Smooth muscle cell (in vitro differentiated cells): ENCODE measurements at regions not wholly inside any gene's neighbourhood (a gene's known extent, or its start where the extent isn't known, plus 50 kb on each side); places are given as distances from the start of the nearest gene placed in this dataset.

Source experiments
- DNase-seq: peaks from one replicate; lab custom pipeline; 2025; ENCODE audit not compliant: unreplicated experiment; lab: John Stamatoyannopoulos, UW
- H2AFZ ChIP-seq: fragments of 200-600 bp; sonication (generic); 2 replicates; pipeline ENCODE4 v1.6.0; 2016; ENCODE audit warnings: antibody characterized with exemption, low read depth, mild to moderate bottlenecking
- H3F3A ChIP-seq: fragments of 200-600 bp; sonication (generic); 2 replicates; pipeline ENCODE4 v1.6.0; 2017; ENCODE audit warnings: antibody characterized with exemption, low read depth
- H3K27ac ChIP-seq: fragments of 200-600 bp; sonication (generic); 2 replicates; pipeline ENCODE4 v1.5.1; 2016; ENCODE audit warnings: low read depth, mild to moderate bottlenecking
- H3K27me3 ChIP-seq: fragments of 200-600 bp; sonication (generic); 2 replicates; pipeline ENCODE4 v1.6.1; 2016; ENCODE audit warnings: low read depth, mild to moderate bottlenecking
- H3K36me3 ChIP-seq: fragments of 200-600 bp; sonication (generic); 2 replicates; pipeline ENCODE4 v1.5.1; 2016; ENCODE audit warnings: low read depth
- H3K4me1 ChIP-seq: fragments of 200-600 bp; sonication (generic); 2 replicates; pipeline ENCODE4 v1.5.1; 2016; ENCODE audit warnings: low read depth
- H3K4me2 ChIP-seq: fragments of 200-600 bp; sonication (generic); 2 replicates; pipeline ENCODE4 v1.6.0; 2016; ENCODE audit warnings: mild to moderate bottlenecking
- H3K4me3 ChIP-seq: fragments of 200-600 bp; sonication (generic); 2 replicates; pipeline ENCODE4 v1.5.1; 2016; ENCODE audit warnings: mild to moderate bottlenecking
- H3K79me2 ChIP-seq: fragments of 200-600 bp; sonication (generic); 2 replicates; pipeline ENCODE4 v1.6.0; 2016; ENCODE audit warnings: low read depth, mild to moderate bottlenecking
- H3K9ac ChIP-seq: fragments of 200-600 bp; sonication (generic); 2 replicates; pipeline ENCODE4 v1.6.0; 2016; ENCODE audit warnings: low read depth
- H3K9me3 ChIP-seq: fragments of 200-600 bp; sonication (generic); replicated peaks from 2 replicates; pipeline ENCODE4 v1.5.1; 2016; ENCODE audit warnings: low read depth
- H4K20me1 ChIP-seq: fragments of 200-600 bp; sonication (generic); 2 replicates; pipeline ENCODE4 v1.6.0; 2016; ENCODE audit warnings: low read depth
- WGBS: methylation state at CpG from one replicate; pipeline ENCODE4 v1.1.7; 2016; ENCODE audit warnings: low lambda C conversion rate; 5-methylcytosine and 5-hydroxymethylcytosine counted together
- TF ChIP-seq, protein P1 (sequence below): fragments of 200-600 bp; sonication (generic); IDR thresholded peaks from 2 replicates; pipeline ENCODE4 v1.5.1; 2017; ENCODE audit warnings: borderline replicate concordance, mild to moderate bottlenecking, antibody characterized with exemption; ENCODE audit not compliant: insufficient read depth, poor library complexity, severe bottlenecking

DNA sequence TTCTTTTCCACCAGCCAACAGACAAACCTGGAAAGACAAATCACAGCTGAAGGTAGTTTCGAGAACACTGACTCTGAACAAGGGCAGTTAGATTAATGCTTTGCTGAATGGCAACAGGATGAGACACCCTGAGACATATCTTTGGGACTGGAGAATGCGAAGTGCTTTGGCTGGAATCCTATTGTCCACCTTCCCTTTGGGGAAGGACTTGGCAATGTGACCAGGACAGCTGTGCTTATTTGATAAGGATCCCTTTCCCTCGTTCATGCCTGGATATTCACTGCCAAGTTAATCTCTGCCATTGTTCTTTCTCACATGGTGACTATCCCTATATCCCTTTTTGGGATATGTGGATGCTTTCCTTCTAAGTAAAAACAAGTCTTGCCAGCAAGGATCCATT lies 537.1 kb upstream of the SEL1L start:
- H3K79me2 ChIP-seq, result no peaks in the 10 kb centered on the region
- DNase-seq, result no peak

DNA sequence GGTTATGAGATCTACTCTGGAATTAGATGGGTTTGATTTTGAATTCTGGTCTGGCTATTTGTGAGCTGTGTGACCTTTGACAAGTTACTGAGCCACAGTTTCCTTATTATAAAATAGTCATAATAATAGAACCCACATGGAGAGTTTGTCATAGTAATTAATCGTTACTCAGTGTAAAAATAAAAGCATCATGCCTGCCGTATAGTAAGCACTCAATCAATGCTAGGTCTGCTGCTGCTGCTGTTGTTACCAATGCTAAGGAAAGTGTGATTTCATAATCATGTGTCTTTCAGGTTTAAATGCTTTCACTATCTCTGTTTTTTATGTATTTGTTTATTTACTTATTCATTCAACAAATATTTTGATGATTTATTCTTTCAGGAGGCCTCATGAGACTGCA lies 539.9 kb upstream of the SEL1L start:
- H3K27ac ChIP-seq, result no peak overlapping the region
- no peaks in the 10 kb centered on the region for H3K79me2 ChIP-seq
- DNase-seq, result no peak
- no peaks in the 10 kb centered on the region for H3K36me3 ChIP-seq
- no peaks in the 10 kb centered on the region for H4K20me1 ChIP-seq
- no peak overlapping the region for H2AFZ ChIP-seq
- H3F3A ChIP-seq, result no peaks in the 10 kb centered on the region
- no peaks in the 10 kb centered on the region for H3K9me3 ChIP-seq
- H3K4me3 ChIP-seq, result no peak overlapping the region
- no peaks in the 10 kb centered on the region for H3K4me1 ChIP-seq
- H3K9ac ChIP-seq, result no peak overlapping the region
- TF ChIP-seq, protein P1, sequence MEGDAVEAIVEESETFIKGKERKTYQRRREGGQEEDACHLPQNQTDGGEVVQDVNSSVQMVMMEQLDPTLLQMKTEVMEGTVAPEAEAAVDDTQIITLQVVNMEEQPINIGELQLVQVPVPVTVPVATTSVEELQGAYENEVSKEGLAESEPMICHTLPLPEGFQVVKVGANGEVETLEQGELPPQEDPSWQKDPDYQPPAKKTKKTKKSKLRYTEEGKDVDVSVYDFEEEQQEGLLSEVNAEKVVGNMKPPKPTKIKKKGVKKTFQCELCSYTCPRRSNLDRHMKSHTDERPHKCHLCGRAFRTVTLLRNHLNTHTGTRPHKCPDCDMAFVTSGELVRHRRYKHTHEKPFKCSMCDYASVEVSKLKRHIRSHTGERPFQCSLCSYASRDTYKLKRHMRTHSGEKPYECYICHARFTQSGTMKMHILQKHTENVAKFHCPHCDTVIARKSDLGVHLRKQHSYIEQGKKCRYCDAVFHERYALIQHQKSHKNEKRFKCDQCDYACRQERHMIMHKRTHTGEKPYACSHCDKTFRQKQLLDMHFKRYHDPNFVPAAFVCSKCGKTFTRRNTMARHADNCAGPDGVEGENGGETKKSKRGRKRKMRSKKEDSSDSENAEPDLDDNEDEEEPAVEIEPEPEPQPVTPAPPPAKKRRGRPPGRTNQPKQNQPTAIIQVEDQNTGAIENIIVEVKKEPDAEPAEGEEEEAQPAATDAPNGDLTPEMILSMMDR, result no peak
- no peaks in the 10 kb centered on the region for H3K27me3 ChIP-seq
- H3K4me2 ChIP-seq, result no peak overlapping the region
- WGBS, result 81% methylated on average over 2 of the region's 2 CpGs

More for the DNA sequence above, 537.1 kb upstream of the SEL1L start:
- Histone ChIP-seq H3K4me2 (no peak overlapping the region), H3K9me3 (no peaks in the 10 kb centered on the region), H2AFZ (no peak overlapping the region), H3K27me3 (no peaks in the 10 kb centered on the region), H3K9ac (no peak overlapping the region), H3K27ac (no peak overlapping the region), H3K4me1 (no peaks in the 10 kb centered on the region), H4K20me1 (no peaks in the 10 kb centered on the region), H3F3A (no peaks in the 10 kb centered on the region), H3K4me3 (no peak overlapping the region), H3K36me3 (no peaks in the 10 kb centered on the region)
- WGBS, result 86% methylated on average over 3 of the region's 3 CpGs
- TF ChIP-seq, protein P1, result no peak

DNA sequence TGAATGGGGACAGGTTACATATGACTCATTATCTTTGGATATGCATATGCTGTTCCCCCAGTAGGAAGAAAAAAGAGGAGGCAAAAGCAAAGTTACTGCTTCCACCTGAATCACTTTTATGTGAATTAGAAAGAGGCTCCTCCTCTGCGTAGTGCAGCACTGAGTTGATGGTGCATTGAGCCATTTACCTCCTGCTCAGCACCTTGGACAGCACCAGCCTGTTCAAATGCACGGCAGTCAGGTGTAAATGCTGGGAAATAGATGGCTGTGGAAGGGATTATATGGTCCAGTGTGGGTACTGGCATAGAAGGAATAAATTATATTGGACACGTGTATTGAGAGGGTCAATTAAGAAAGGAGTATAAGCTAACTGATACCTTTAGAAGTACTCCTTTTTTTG lies 541.9 kb upstream of the SEL1L start:
- no peaks in the 10 kb centered on the region for H4K20me1 ChIP-seq
- no peaks in the 10 kb centered on the region for H3K4me1 ChIP-seq
- no peaks in the 10 kb centered on the region for H3K9me3 ChIP-seq
- H3F3A ChIP-seq, result no peaks in the 10 kb centered on the region
- no peak for DNase-seq
- no peak overlapping the region for H2AFZ ChIP-seq
- no peaks in the 10 kb centered on the region for H3K27me3 ChIP-seq
- no peaks in the 10 kb centered on the region for H3K36me3 ChIP-seq
- H3K79me2 ChIP-seq, result no peaks in the 10 kb centered on the region
- no peak overlapping the region for H3K4me3 ChIP-seq
- no peak overlapping the region for H3K27ac ChIP-seq
- no peak overlapping the region for H3K4me2 ChIP-seq
- TF ChIP-seq, protein P1, result no peak
- 14% methylated on average over 3 of the region's 3 CpGs for WGBS
- H3K9ac ChIP-seq, result no peak overlapping the region

DNA sequence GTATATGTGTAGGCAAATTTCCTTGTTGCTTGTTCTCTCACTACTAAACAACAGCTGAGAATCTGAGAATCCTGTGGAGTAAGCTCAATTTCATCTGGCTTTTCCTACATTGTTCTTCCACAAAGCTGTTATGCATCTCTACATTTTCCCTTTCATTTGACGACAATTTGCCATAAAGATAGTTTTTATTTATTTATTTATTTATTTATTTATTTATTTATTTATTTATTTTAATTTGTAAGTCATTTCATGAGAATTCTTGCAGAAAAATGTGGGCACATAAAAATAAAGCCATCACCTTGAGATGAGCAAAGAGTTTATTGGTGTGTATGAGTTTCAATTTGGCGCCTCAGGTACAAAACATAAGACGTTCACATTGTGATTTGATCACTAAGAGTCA lies 545.9 kb upstream of the SEL1L start:
- H3K4me1 ChIP-seq, result no peaks in the 10 kb centered on the region
- TF ChIP-seq, protein P1, result no peak
- no peaks in the 10 kb centered on the region for H3F3A ChIP-seq
- no peak overlapping the region for H3K4me3 ChIP-seq
- no peaks in the 10 kb centered on the region for H3K27me3 ChIP-seq
- H3K27ac ChIP-seq, result no peak overlapping the region
- DNase-seq, result no peak
- no peaks in the 10 kb centered on the region for H3K79me2 ChIP-seq
- H3K4me2 ChIP-seq, result no peak overlapping the region
- 94% methylated on average over 3 of the region's 3 CpGs for WGBS
- H3K9ac ChIP-seq, result no peak overlapping the region
- H3K36me3 ChIP-seq, result no peaks in the 10 kb centered on the region
- H4K20me1 ChIP-seq, result no peaks in the 10 kb centered on the region
- H3K9me3 ChIP-seq, result no peaks in the 10 kb centered on the region
- H2AFZ ChIP-seq, result no peak overlapping the region
